SK-N-SH (cell line): ENCODE measurements at regions not wholly inside any gene's neighbourhood (a gene's known extent, or its start where the extent isn't known, plus 50 kb on each side); places are given as distances from the start of the nearest gene placed in this dataset.

Experiments used
- CTCF ChIA-PET: fragments of 300-600, 350-600 bp; formaldehyde crosslinking; extraction: SDS; loops from one replicate; lab custom pipeline; 2021; lab: Yijun Ruan, JAX
- POLR2A ChIA-PET: fragments of 350-600 bp; sonication (Branson Sonifier 250); formaldehyde crosslinking; extraction: SDS; loops from one replicate; lab custom pipeline; 2020; ENCODE audit warnings: antibody characterized with exemption, inconsistent platforms; lab: Yijun Ruan, JAX
- DNase-seq: peaks from one replicate; pipeline ENCODE4 v3.0.0; 2012
- H2AFZ ChIP-seq: fragments of 200-600 bp; sonication (generic); 2 replicates; pipeline ENCODE4 v1.8.1; 2016; ENCODE audit warnings: antibody characterized with exemption, mild to moderate bottlenecking, low read depth
- H3F3A ChIP-seq: fragments of 200-600 bp; sonication (generic); replicated peaks from 2 replicates; pipeline ENCODE3; 2016; ENCODE audit warnings: antibody characterized with exemption, mild to moderate bottlenecking; ENCODE audit not compliant: insufficient read depth
- H3K27ac ChIP-seq, 2 experiments: fragments of 200-500 bp in 1 of 2; fragments of 200-600 bp in 1 of 2; sonication (Bioruptor generic) in 1 of 2; sonication (generic), shearing (Covaris generic) in 1 of 2; 2 replicates each; pipeline versions ENCODE4 v1.5.1 to v1.6.1; 2014 to 2016; ENCODE audit warnings: low read depth in 2 of 2, inconsistent platforms in 1 of 2, low read length in 1 of 2, mild to moderate bottlenecking in 1 of 2, mixed read lengths in 1 of 2
- H3K27me3 ChIP-seq: fragments of 200-600 bp; sonication (generic), shearing (Covaris generic); 2 replicates; pipeline ENCODE4 v1.6.1; 2016; ENCODE audit warnings: mixed run types; ENCODE audit not compliant: insufficient read depth
- H3K36me3 ChIP-seq, 2 experiments: fragments of 200-500 bp in 1 of 2; fragments of 200-600 bp in 1 of 2; sonication (Bioruptor generic) in 1 of 2; sonication (generic) in 1 of 2; replicated peaks in 1 of 2; 2 replicates each; pipeline versions ENCODE3 to v1.5.1; 2014 to 2016; ENCODE audit warnings: low read length in 1 of 2, mild to moderate bottlenecking in 1 of 2; ENCODE audit not compliant: insufficient read depth in 2 of 2, control insufficient read depth in 1 of 2
- H3K4me1 ChIP-seq, 2 experiments: fragments of 200-500 bp in 1 of 2; fragments of 200-600 bp in 1 of 2; sonication (Bioruptor generic) in 1 of 2; sonication (generic), shearing (Covaris generic) in 1 of 2; 2 replicates each; pipeline versions ENCODE4 v1.5.1 to v1.6.1; 2014 to 2016; ENCODE audit warnings: low read depth in 1 of 2, low read length in 1 of 2, mixed run types in 1 of 2; ENCODE audit not compliant: insufficient read depth in 2 of 2, control insufficient read depth in 1 of 2
- H3K4me2 ChIP-seq: fragments of 200-600 bp; sonication (generic), shearing (Covaris generic); 2 replicates; pipeline ENCODE4 v1.6.1; 2017; ENCODE audit warnings: mixed run types
- H3K4me3 ChIP-seq, 2 experiments: fragments of 200-500 bp in 1 of 2; fragments of 200-600 bp in 1 of 2; sonication (Bioruptor generic) in 1 of 2; sonication (generic), shearing (Covaris generic) in 1 of 2; 2 replicates each; pipeline versions ENCODE4 v1.5.1 to v1.8.1; 2014 to 2016; ENCODE audit warnings: low read depth in 2 of 2, inconsistent platforms in 1 of 2, low read length in 1 of 2, mild to moderate bottlenecking in 1 of 2, mixed read lengths in 1 of 2, moderate library complexity in 1 of 2
- H3K79me2 ChIP-seq: fragments of 200-600 bp; sonication (generic); 2 replicates; pipeline ENCODE4 v1.8.1; 2017; ENCODE audit warnings: mild to moderate bottlenecking; ENCODE audit not compliant: insufficient read depth
- H3K9ac ChIP-seq: fragments of 200-600 bp; sonication (generic); 2 replicates; pipeline ENCODE4 v1.6.1; 2017; ENCODE audit warnings: mixed run types
- H3K9me2 ChIP-seq: fragments of 200-600 bp; sonication (generic); 2 replicates; pipeline ENCODE4 v1.6.1; 2017; ENCODE audit warnings: mixed run types
- H3K9me3 ChIP-seq: fragments of 200-600 bp; sonication (generic); 2 replicates; pipeline ENCODE4 v1.6.1; 2017; ENCODE audit warnings: mixed run types, mild to moderate bottlenecking, moderate library complexity
- H4K20me1 ChIP-seq: fragments of 200-600 bp; sonication (generic); 2 replicates; pipeline ENCODE4 v1.6.1; 2017; ENCODE audit warnings: mild to moderate bottlenecking, mixed run types; ENCODE audit not compliant: insufficient read depth
- CHD2 ChIP-seq: fragments of 150-350 bp; IDR thresholded peaks from 2 replicates; pipeline ENCODE4 v1.6.1; 2018; ENCODE audit warnings: low read length; ENCODE audit not compliant: partially characterized antibody
- EZH2phosphoT487 ChIP-seq: fragments of 200-600 bp; sonication (generic); IDR thresholded peaks from 2 replicates; pipeline ENCODE4 v1.6.1; 2017; ENCODE audit warnings: low read depth, mixed run types, mild to moderate bottlenecking, antibody characterized with exemption, moderate library complexity, borderline replicate concordance
- MAX ChIP-seq: IDR thresholded peaks from 2 replicates; pipeline ENCODE4 v1.4.0; 2012; ENCODE audit warnings: low read depth
- REST ChIP-seq: IDR thresholded peaks from 2 replicates; pipeline ENCODE4 v1.6.1; 2012; ENCODE audit warnings: mild to moderate bottlenecking, low read depth, low read length, moderate library complexity
- SIN3A ChIP-seq: IDR thresholded peaks from 2 replicates; pipeline ENCODE4 v1.6.1; 2012; ENCODE audit warnings: low read depth, mild to moderate bottlenecking, low read length, moderate library complexity, borderline replicate concordance
- USF2 ChIP-seq: fragments of 150-350 bp; IDR thresholded peaks from 2 replicates; pipeline ENCODE4 v1.6.1; 2017; ENCODE audit warnings: antibody characterized with exemption, low read length, low read depth, borderline replicate concordance
- WGBS: methylation state at CpG from one replicate; pipeline ENCODE4 v1.1.6; 2017; ENCODE audit warnings: low lambda C conversion rate; 5-methylcytosine and 5-hydroxymethylcytosine counted together

- no peaks in the 10 kb centered on the region for H3F3A ChIP-seq
Measured at GRCh38 chr19:27780367-27781075, 1432.4 kb downstream of the UQCRFS1 start.

More at GRCh38 chr19:27780367-27781075, 1432.4 kb downstream of the UQCRFS1 start:
- WGBS = 83% methylated on average over 10 of the region's 10 CpGs
- no peak overlapping the region for H3K9ac ChIP-seq
- no peaks in the 10 kb centered on the region for H3K4me1 ChIP-seq
- H3K9me3 ChIP-seq = no peaks in the 10 kb centered on the region
- TF ChIP-seq EZH2phosphoT487 (no peak), MAX (no peak), CHD2 (no peak), USF2 (no peak), REST (no peak), SIN3A (no peak)
- peaks cover 0 to 17% of the 10 kb centered on the region in 2 experiments for H3K36me3 ChIP-seq
- H3K79me2 ChIP-seq = peaks cover 51% of the 10 kb centered on the region
- H3K27me3 ChIP-seq = no peaks in the 10 kb centered on the region
- POLR2A ChIA-PET = no interaction called here
- H3K27ac ChIP-seq = no peak overlapping the region
- CTCF ChIA-PET = no interaction called here
- H3K9me2 ChIP-seq = no peaks in the 10 kb centered on the region
- no peak for DNase-seq
- H3K4me2 ChIP-seq = no peak overlapping the region
- H2AFZ ChIP-seq = no peak overlapping the region
- no peak overlapping the region for H3K4me3 ChIP-seq
- H4K20me1 ChIP-seq = no peaks in the 10 kb centered on the region
